ENCODE measurements at regions not wholly inside any gene's neighbourhood (a gene's known extent, or its start where the extent isn't known, plus 50 kb on each side); places are given as distances from the start of the nearest gene placed in this dataset.
"Not testable (repeated sequence)": the region's sequence is repeated elsewhere in the genome, so short reads cannot be mapped to it uniquely, and the experiment has no call there.

GRCh38 chr2:215794829-215795546, 218.4 kb downstream of the MREG start:
- no peak for DNase-seq (ENCODE audit: low read depth)

GRCh38 chr2:215793747-215794595, 219.4 kb downstream of the MREG start:
- no peak for DNase-seq (ENCODE audit: low read depth)

GRCh38 chr2:215791481-215791937, 221.8 kb downstream of the MREG start:
- no peak for DNase-seq (ENCODE audit: low read depth)

- no peak for DNase-seq (ENCODE audit: low read depth)
Observed at GRCh38 chr2:215790523-215791421, 222.6 kb downstream of the MREG start.

GRCh38 chr2:215787565-215788178, 225.7 kb downstream of the MREG start:
- no peak for DNase-seq (ENCODE audit: low read depth)

GRCh38 chr2:215787025-215787424, 226.3 kb downstream of the MREG start:
- DNase-seq (ENCODE audit: low read depth): no peak

- DNase-seq (ENCODE audit: low read depth): no peak
Observed at GRCh38 chr2:215784371-215784783, 229.0 kb downstream of the MREG start.

- not testable (repeated sequence) for DNase-seq (ENCODE audit: low read depth)
Observed at GRCh38 chr2:215783640-215784039, 229.7 kb downstream of the MREG start.

GRCh38 chr2:215782965-215783364, 230.4 kb downstream of the MREG start:
- no peak for DNase-seq (ENCODE audit: low read depth)

GRCh38 chr2:215782295-215782694, 231.1 kb downstream of the MREG start:
- DNase-seq (ENCODE audit: low read depth): no peak

GRCh38 chr2:215780907-215781685, 232.3 kb downstream of the MREG start:
- DNase-seq (ENCODE audit: low read depth): no peak

- no peak for DNase-seq (ENCODE audit: low read depth)
Observed at GRCh38 chr2:215780313-215780712, 233.0 kb downstream of the MREG start.

GRCh38 chr2:215779912-215780311, 233.4 kb downstream of the MREG start:
- DNase-seq (ENCODE audit: low read depth): no peak

- DNase-seq (ENCODE audit: low read depth): no peak
Observed at GRCh38 chr2:215777465-215778044, 235.8 kb downstream of the MREG start.

- DNase-seq (ENCODE audit: low read depth): no peak
Observed at GRCh38 chr2:215775106-215775505, 238.2 kb downstream of the MREG start.

GRCh38 chr2:215773728-215774127, 239.6 kb downstream of the MREG start:
- no peak for DNase-seq (ENCODE audit: low read depth)

GRCh38 chr2:215772634-215773563, 240.5 kb downstream of the MREG start:
- DNase-seq (ENCODE audit: low read depth): no peak

- no peak for DNase-seq (ENCODE audit: low read depth)
Observed at GRCh38 chr2:215772003-215772402, 241.3 kb downstream of the MREG start.

GRCh38 chr2:215771241-215771640, 242.1 kb downstream of the MREG start:
- no peak for DNase-seq (ENCODE audit: low read depth)
